Right atrium auricular region (tissue), 2 donors: ENCODE measurements at regions not wholly inside any gene's neighbourhood (a gene's known extent, or its start where the extent isn't known, plus 50 kb on each side); places are given as distances from the start of the nearest gene placed in this dataset.

Experiments used
- DNase-seq: peaks from one replicate; pipeline ENCODE4 v3.0.0-alpha.2; 2019; ENCODE audit warnings: low spot score
- H3K27ac ChIP-seq, 2 donors: fragments of 200-600 bp; sonication (generic); 1 replicate in 1 of 2; 2 replicates in 1 of 2; pipeline ENCODE4 v1.5.1; 2016 to 2019
- H3K27me3 ChIP-seq, 2 donors: fragments of 200-600 bp; sonication (generic); one replicate each; pipeline versions ENCODE4 v1.5.1 to v1.6.0; 2017 to 2019
- H3K36me3 ChIP-seq: fragments of 200-600 bp; sonication (generic); one replicate; pipeline ENCODE4 v1.5.1; 2016
- H3K4me1 ChIP-seq, 2 donors: fragments of 200-600 bp; sonication (generic); one replicate each; pipeline versions ENCODE4 v1.5.1 to v1.6.0; 2017 to 2019
- H3K4me3 ChIP-seq, 2 donors: fragments of 200-600 bp; sonication (generic); 1 replicate in 1 of 2; 2 replicates in 1 of 2; pipeline ENCODE4 v1.5.1; 2017 to 2019; ENCODE audit warnings: mild to moderate bottlenecking in 1 of 2, moderate library complexity in 1 of 2
- H3K9me3 ChIP-seq, 2 donors: fragments of 200-600 bp; sonication (generic); one replicate each; pipeline ENCODE4 v1.5.1; 2019
- CTCF ChIP-seq, 2 donors: fragments of 200-600 bp; sonication (generic); IDR thresholded peaks; one replicate each; pipeline ENCODE4 v1.5.1; 2019; ENCODE audit warnings: antibody characterized with exemption in 2 of 2

DNA sequence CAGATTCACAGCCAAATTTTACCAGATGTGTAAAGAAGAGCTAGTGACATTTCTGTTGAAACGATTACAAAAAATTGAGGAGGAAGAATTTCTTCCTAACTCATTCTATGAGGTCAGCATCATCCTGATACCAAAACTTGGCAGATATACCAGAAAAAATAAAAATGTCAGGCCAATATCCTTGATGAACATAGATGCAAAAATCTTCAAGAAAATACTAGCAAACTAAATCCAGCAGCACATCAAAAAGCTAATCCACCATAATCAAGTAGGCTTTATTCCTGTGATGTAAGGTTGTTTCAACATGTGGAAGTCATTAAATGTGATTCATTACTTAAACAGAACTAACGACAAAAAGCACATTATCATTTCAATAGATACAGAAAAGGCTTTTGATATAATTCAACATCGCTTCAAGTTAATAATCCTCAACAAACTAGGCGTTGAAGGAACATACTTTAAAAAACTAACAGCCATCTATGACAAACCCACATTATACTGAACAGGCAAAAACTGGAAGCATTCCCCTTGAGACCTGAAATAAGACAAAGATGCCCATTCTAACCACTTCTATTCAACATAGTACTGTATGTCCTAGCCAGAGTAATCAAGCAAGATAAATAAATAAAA is 807.7 kb upstream of the ZWINT start:
- no peaks in the 10 kb centered on the region for H3K9me3 ChIP-seq

GRCh38 chr10:57165671-57166070 is 804.6 kb upstream of the ZWINT start:
- no peak for TF ChIP-seq CTCF (IDR thresholded peaks at IDR 0.05)
- H3K9me3 ChIP-seq, result no peaks in the 10 kb centered on the region
- no peaks in the 10 kb centered on the region for H3K4me1 ChIP-seq
- DNase-seq, result no peak
- H3K27me3 ChIP-seq, result no peaks in the 10 kb centered on the region
- H3K4me3 ChIP-seq, result no peak overlapping the region
- no peak overlapping the region for H3K27ac ChIP-seq
- no peaks in the 10 kb centered on the region for H3K36me3 ChIP-seq

More for the DNA sequence above, 807.7 kb upstream of the ZWINT start:
- no peak for TF ChIP-seq CTCF (IDR thresholded peaks at IDR 0.05)
- H3K4me1 ChIP-seq, result no peaks in the 10 kb centered on the region
- H3K27ac ChIP-seq, result no peak overlapping the region
- no peak overlapping the region for H3K4me3 ChIP-seq
- DNase-seq, result no peak
- no peaks in the 10 kb centered on the region for H3K27me3 ChIP-seq
- H3K36me3 ChIP-seq, result no peaks in the 10 kb centered on the region

- Histone ChIP-seq H3K4me1 (no peaks in the 10 kb centered on the region), H3K9me3 (no peaks in the 10 kb centered on the region), H3K27ac (no peak overlapping the region), H3K36me3 (no peaks in the 10 kb centered on the region), H3K27me3 (no peaks in the 10 kb centered on the region), H3K4me3 (no peak overlapping the region)
- TF ChIP-seq CTCF (IDR thresholded peaks at IDR 0.05), result no peak
- no peak for DNase-seq
These were observed 801.2 kb upstream of the ZWINT start for GRCh38 chr10:57162231-57162630.

DNA sequence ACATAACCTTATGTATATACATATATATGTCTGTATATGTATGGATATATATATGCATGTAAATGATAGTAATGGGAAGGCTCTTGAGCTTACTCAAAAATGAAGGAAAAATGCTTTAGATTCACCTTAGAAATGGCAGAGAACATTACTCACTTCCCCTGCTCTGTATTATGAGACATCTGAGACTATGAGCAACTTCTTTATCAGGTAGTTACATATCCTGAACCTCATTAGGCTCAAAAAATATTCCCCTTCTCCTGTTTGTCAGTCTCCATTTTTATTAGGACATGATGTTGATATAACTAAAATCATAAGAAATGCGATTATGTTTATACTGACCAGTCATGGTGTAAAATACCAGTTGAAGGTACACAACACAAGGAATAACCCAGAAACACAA is 800.1 kb upstream of the ZWINT start:
- no peak for TF ChIP-seq CTCF (IDR thresholded peaks at IDR 0.05)
- H3K4me1 ChIP-seq, result no peaks in the 10 kb centered on the region
- no peak overlapping the region for H3K27ac ChIP-seq
- no peak for DNase-seq
- H3K4me3 ChIP-seq, result no peak overlapping the region
- no peaks in the 10 kb centered on the region for H3K9me3 ChIP-seq
- no peaks in the 10 kb centered on the region for H3K36me3 ChIP-seq
- H3K27me3 ChIP-seq, result no peaks in the 10 kb centered on the region

DNA sequence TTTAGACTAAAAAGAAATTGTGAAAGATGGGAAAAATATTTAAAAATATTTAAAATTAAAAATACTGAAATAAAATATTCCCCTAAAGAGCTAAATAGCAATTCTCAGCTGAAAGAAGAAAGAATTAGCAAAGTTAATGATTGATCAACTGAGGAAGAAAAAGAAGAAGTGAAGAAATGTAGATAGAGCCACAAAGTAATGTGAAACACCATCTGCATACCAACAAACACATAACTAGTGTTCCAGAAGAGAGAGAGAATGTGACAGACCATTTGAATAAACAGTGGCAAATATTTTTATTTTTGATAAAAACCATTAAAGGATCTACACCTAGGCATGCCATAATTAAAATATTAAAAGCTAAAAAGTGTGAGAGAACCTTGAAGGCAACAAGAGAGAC is 784.5 kb upstream of the ZWINT start:
- Histone ChIP-seq H3K27me3 (no peaks in the 10 kb centered on the region), H3K27ac (no peak overlapping the region), H3K9me3 (no peaks in the 10 kb centered on the region)

More for the DNA sequence above, 784.5 kb upstream of the ZWINT start:
- no peak for TF ChIP-seq CTCF (IDR thresholded peaks at IDR 0.05)
- H3K36me3 ChIP-seq, result no peaks in the 10 kb centered on the region
- no peak for DNase-seq
- no peaks in the 10 kb centered on the region for H3K4me1 ChIP-seq
- no peak overlapping the region for H3K4me3 ChIP-seq
